RWPE1 (cell line): ENCODE measurements at regions not wholly inside any gene's neighbourhood (a gene's known extent, or its start where the extent isn't known, plus 50 kb on each side); places are given as distances from the start of the nearest gene placed in this dataset.
"Not testable (repeated sequence)": the region's sequence is repeated elsewhere in the genome, so short reads cannot be mapped to it uniquely, and the experiment has no call there.

Experiments
- CTCF ChIA-PET: fragments of 350-600 bp; sonication (Branson Sonifier 250); formaldehyde crosslinking; extraction: SDS; loops from one replicate; lab custom pipeline; 2021; lab: Yijun Ruan, JAX
- POLR2A ChIA-PET: fragments of 400-600 bp; formaldehyde crosslinking; extraction: SDS; loops from one replicate; lab custom pipeline; 2020; ENCODE audit warnings: antibody characterized with exemption; ENCODE audit not compliant: low non-redundant PET; lab: Yijun Ruan, JAX
- DNase-seq: peaks from one replicate; pipeline ENCODE4 v3.0.0; 2012; ENCODE audit warnings: low spot score
- H3K27ac ChIP-seq: fragments of 450-650 bp; 2 replicates; pipeline ENCODE4 v1.5.1; 2017
- TF ChIP-seq, protein P1 (sequence below): fragments of 450-650 bp; conservative IDR thresholded peaks from 2 replicates; pipeline ENCODE4 v1.5.1; 2017; ENCODE audit warnings: low read depth, mild to moderate bottlenecking

DNA sequence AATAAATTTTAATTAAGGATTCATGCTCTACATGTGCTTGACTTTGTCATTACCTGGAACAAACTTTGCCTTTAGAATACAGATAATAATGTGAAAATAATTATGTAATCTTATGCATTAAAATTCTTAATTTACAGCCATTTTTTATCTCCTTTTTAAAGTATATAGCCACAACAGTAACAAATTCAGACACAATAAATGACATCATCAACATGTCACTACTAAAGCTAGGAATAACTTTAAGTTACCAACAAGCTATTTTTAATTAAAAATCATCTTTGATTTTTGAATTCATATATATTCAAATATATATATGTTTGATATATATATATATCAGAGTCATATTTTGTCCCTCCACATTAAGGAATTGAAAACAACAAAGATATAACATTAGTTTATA, 107.7 kb downstream of the MAD2L1 start:
- POLR2A ChIA-PET, result no interaction called here
- DNase-seq, result no peak
- TF ChIP-seq, protein P1, sequence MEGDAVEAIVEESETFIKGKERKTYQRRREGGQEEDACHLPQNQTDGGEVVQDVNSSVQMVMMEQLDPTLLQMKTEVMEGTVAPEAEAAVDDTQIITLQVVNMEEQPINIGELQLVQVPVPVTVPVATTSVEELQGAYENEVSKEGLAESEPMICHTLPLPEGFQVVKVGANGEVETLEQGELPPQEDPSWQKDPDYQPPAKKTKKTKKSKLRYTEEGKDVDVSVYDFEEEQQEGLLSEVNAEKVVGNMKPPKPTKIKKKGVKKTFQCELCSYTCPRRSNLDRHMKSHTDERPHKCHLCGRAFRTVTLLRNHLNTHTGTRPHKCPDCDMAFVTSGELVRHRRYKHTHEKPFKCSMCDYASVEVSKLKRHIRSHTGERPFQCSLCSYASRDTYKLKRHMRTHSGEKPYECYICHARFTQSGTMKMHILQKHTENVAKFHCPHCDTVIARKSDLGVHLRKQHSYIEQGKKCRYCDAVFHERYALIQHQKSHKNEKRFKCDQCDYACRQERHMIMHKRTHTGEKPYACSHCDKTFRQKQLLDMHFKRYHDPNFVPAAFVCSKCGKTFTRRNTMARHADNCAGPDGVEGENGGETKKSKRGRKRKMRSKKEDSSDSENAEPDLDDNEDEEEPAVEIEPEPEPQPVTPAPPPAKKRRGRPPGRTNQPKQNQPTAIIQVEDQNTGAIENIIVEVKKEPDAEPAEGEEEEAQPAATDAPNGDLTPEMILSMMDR, result no peak
- no peak overlapping the region for H3K27ac ChIP-seq
- CTCF ChIA-PET, result interaction anchor here (0.5 kb wide), 1 partner anchor 81 kb away, joined by 3 read pairs; no protein-coding TSS in a partner anchor

- ChIA-PET POLR2A (interaction anchor here (0.7 kb wide), 1 partner anchor 182 kb away, joined by 6 read pairs; no protein-coding TSS in a partner anchor), CTCF (interaction anchor here (0.6 kb wide), 1 partner anchor 388 kb away, joined by 6 read pairs; no protein-coding TSS in a partner anchor)
- TF ChIP-seq, protein P1, result no peak
- no peak for DNase-seq
- no peak overlapping the region for H3K27ac ChIP-seq
Observed at GRCh38 chr4:119955256-119955655, 111.4 kb downstream of the MAD2L1 start.

DNA sequence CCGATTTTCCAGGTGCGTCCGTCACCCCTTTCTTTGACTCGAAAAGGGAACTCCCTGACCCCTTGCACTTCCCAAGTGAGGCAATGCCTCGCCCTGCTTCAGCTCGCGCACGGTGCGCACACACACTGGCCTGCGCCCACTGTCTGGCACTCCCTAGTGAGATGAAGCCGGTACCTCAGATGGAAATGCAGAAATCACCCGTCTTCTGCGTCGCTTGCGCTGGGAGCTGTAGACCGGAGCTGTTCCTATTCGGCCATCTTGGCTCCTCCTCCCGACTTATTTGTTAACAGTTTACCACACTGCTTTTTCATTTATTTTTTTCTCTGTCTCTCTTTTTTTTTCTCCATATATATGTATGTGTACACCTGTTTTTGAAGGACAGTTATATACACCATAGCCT, 112.2 kb downstream of the MAD2L1 start:
- POLR2A ChIA-PET, DNase-seq, CTCF ChIA-PET, H3K27ac ChIP-seq: not testable (repeated sequence)

DNA sequence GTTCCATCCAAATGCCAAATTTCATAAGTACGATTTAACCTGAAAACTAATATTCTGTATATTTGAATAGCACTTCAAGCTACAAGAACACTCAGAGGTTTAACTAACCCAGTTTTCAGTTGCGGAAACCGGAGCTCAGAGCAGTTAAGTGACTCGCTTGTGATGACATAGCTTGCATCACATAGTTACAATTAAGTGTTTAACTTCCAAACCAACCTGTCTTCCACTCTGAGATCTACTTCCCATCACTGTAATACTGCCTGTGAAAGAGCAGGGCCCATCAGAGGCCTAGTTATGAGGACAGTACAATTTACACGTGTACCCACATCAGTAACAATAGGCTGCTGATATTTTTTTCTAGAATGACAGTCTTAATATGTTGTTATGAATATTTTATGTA, 120.3 kb downstream of the MAD2L1 start:
- DNase-seq, result no peak
- TF ChIP-seq, protein P1, result no peak
- H3K27ac ChIP-seq, result no peak overlapping the region
- ChIA-PET CTCF (interaction anchor here (0.6 kb wide), 1 partner anchor 155 kb away, joined by 3 read pairs; no protein-coding TSS in a partner anchor), POLR2A (no interaction called here)

DNA sequence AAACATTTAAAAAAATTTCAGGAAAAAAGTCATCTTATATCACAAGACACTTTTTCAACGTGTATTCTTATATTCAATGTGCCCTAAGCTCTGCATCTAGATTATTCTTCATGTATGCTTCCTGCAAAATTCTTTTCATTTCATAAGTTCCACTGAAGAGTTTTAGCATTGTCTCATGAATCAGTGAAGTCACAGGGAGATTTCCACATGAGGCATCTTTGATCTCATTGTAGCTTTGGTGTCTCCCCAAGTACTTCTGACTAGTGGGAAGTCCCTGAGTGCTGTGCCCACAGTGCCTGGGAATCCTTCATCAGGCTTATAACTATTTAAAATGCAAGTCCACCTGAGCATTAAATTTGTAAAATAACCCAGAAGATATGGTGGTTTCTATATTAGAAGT, 123.8 kb downstream of the MAD2L1 start:
- CTCF ChIA-PET, result no interaction called here
- H3K27ac ChIP-seq, result no peak overlapping the region
- POLR2A ChIA-PET, result no interaction called here
- DNase-seq, result no peak
- TF ChIP-seq, protein P1, result no peak

DNA sequence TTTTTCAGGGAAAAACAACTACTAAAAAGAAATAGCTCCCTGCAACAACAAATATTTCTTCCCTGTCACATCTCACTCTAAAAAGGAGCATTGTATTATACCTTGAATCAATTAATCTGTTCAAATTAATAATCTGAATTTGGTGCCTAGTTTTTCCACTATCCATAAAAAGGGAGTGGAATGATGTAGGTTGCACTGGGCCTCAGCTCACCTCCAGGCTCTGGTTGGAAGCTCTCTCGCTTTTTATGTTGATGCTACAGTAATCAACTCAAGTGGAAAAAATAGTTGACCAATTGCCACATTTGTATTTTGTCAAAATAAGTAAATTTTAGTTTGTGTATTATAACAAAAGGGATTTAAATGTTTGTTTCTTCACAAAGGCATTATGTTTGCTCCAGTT, 126.1 kb downstream of the MAD2L1 start:
- POLR2A ChIA-PET, result no interaction called here

More for the DNA sequence above, 126.1 kb downstream of the MAD2L1 start:
- TF ChIP-seq, protein P1, result no peak
- no peak overlapping the region for H3K27ac ChIP-seq
- CTCF ChIA-PET, result no interaction called here
- no peak for DNase-seq
